ENCODE measurements at regions not wholly inside any gene's neighbourhood (a gene's known extent, or its start where the extent isn't known, plus 50 kb on each side); places are given as distances from the start of the nearest gene placed in this dataset.

DNA sequence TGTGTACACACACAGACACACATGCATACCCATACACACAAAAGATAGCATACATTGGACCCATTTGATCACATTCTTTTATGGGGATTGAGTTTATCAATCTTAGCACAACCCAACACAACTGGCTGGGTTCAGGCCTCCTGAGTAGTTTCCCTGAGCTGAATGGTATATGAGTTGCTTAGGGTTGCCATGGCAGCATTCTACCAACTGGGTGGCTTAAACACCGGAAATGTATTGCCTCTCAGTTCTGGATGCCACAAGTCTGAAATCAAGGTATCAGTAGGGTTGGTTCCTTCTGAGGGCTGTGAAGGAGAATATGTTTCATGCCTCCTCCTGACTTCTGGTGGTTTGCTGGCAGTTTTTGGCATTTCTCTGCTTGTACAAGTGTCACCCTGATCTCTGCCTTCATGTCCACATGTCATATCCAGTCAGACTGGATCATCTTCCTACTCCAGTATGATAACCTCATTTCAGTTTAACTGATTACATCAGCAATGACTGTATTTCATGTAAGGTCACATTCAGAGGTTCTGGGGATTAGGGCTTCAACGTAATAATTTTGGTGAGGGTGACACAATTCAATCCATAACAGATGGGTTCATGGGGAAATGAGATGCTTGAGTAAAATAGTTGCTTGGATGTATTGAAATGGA, 212.7 kb downstream of the KCNE4 start:
- no peaks in the 10 kb centered on the region for H3K27me3 ChIP-seq (ENCODE audit: insufficient read depth, low read length)
- Mint-ChIP-seq H3K9me3 (ENCODE audit: unreplicated experiment) (peaks cover 6% of the 10 kb centered on the region), H3K4me3 (ENCODE audit: unreplicated experiment) (no peak overlapping the region), H3K27ac (ENCODE audit: unreplicated experiment) (peak overlapping the region; percentile 1), H3K36me3 (ENCODE audit: low read depth, unreplicated experiment) (no peaks in the 10 kb centered on the region), H3K27me3 (ENCODE audit: low read depth, unreplicated experiment) (no peaks in the 10 kb centered on the region), H3K4me1 (ENCODE audit: low read depth, unreplicated experiment) (peaks cover 19% of the 10 kb centered on the region)
- no peak overlapping the region for H3K9ac ChIP-seq (ENCODE audit: low read length)
- no peaks in the 10 kb centered on the region for H3K36me3 ChIP-seq (ENCODE audit: insufficient read depth, low read length)
- H3K4me1 ChIP-seq (ENCODE audit: insufficient read depth, low read length): no peaks in the 10 kb centered on the region
- DNase-seq (ENCODE audit: low read depth) (no peak), FAIRE-seq (no peak)
- no peaks in the 10 kb centered on the region for H4K20me1 ChIP-seq (ENCODE audit: insufficient read depth, low read length)
- H3K27ac ChIP-seq (ENCODE audit: low read depth, low read length): no peak overlapping the region
- H2AFZ ChIP-seq (ENCODE audit: low read depth, low read length): no peak overlapping the region
- no peak overlapping the region for H3K4me3 ChIP-seq (ENCODE audit: insufficient read depth, low read depth, low read length)
- no peak overlapping the region for H3K4me2 ChIP-seq (ENCODE audit: low read length)
- no peak for TF ChIP-seq EZH2 (IDR thresholded peaks at IDR 0.05; ENCODE audit: insufficient read depth, low read length)
- TF ChIP-seq, protein P1, sequence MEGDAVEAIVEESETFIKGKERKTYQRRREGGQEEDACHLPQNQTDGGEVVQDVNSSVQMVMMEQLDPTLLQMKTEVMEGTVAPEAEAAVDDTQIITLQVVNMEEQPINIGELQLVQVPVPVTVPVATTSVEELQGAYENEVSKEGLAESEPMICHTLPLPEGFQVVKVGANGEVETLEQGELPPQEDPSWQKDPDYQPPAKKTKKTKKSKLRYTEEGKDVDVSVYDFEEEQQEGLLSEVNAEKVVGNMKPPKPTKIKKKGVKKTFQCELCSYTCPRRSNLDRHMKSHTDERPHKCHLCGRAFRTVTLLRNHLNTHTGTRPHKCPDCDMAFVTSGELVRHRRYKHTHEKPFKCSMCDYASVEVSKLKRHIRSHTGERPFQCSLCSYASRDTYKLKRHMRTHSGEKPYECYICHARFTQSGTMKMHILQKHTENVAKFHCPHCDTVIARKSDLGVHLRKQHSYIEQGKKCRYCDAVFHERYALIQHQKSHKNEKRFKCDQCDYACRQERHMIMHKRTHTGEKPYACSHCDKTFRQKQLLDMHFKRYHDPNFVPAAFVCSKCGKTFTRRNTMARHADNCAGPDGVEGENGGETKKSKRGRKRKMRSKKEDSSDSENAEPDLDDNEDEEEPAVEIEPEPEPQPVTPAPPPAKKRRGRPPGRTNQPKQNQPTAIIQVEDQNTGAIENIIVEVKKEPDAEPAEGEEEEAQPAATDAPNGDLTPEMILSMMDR (IDR thresholded peaks at IDR 0.05; ENCODE audit: insufficient read depth, low read depth, low read length): no peak
- H3K9me3 ChIP-seq (ENCODE audit: insufficient read depth, low read depth, low read length): no peaks in the 10 kb centered on the region
- no peaks in the 10 kb centered on the region for H3K79me2 ChIP-seq (ENCODE audit: insufficient read depth, low read length)

DNA sequence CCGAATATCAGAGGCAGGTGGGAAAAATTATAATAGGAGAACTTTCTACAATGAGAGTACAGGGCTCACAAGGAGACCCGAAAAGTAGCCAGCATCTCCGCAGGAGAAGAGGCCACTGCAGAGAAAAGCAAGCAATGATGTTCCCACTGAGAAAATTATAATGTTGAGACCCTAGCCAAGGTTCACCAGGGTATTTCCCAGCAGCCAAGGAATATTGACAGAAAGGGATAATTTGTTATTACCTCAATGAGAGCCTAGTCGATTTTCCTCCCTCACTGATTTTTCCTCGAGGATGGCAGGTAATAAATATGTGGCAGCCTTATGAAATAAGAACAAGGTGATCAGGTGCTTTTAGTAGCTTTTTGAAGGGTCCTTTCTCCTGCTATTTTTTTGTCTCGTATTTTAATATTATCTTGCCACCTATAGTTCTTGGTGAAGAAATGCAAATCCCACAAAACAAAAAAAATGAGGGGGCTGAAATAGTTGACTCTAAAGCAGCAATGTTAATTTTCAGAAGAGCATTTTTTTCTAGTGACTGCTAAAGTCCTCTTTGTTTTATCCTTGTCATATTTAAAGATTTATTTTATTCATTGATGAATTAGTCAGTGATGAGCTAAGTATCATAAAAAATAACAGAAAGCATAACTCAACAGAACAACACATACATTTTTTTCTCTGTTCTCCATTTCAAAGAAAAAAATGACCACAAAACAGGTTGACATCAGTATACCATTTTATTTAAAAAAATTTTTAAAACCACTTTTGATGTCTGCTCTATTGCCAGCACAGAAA, 215.4 kb downstream of the KCNE4 start:
- Histone ChIP-seq H3K9me3 (ENCODE audit: insufficient read depth, low read depth, low read length) (no peaks in the 10 kb centered on the region), H3K79me2 (ENCODE audit: insufficient read depth, low read length) (no peaks in the 10 kb centered on the region), H3K36me3 (ENCODE audit: insufficient read depth, low read length) (no peaks in the 10 kb centered on the region), H3K27ac (ENCODE audit: low read depth, low read length) (no peak overlapping the region), H3K9ac (ENCODE audit: low read length) (no peak overlapping the region), H3K4me1 (ENCODE audit: insufficient read depth, low read length) (no peaks in the 10 kb centered on the region), H2AFZ (ENCODE audit: low read depth, low read length) (no peak overlapping the region), H3K4me3 (ENCODE audit: insufficient read depth, low read depth, low read length) (no peak overlapping the region), H4K20me1 (ENCODE audit: insufficient read depth, low read length) (no peaks in the 10 kb centered on the region), H3K4me2 (ENCODE audit: low read length) (no peak overlapping the region), H3K27me3 (ENCODE audit: insufficient read depth, low read length) (no peaks in the 10 kb centered on the region)
- peaks cover 13% of the 10 kb centered on the region for H3K4me1 Mint-ChIP-seq (ENCODE audit: low read depth, unreplicated experiment)
- no peaks in the 10 kb centered on the region for H3K27me3 Mint-ChIP-seq (ENCODE audit: low read depth, unreplicated experiment)
- TF ChIP-seq, protein P1 (IDR thresholded peaks at IDR 0.05; ENCODE audit: insufficient read depth, low read depth, low read length): no peak
- no peak for TF ChIP-seq EZH2 (IDR thresholded peaks at IDR 0.05; ENCODE audit: insufficient read depth, low read length)
- FAIRE-seq (no peak), DNase-seq (ENCODE audit: low read depth) (no peak)
- H3K36me3 Mint-ChIP-seq (ENCODE audit: low read depth, unreplicated experiment): no peaks in the 10 kb centered on the region
- H3K4me3 Mint-ChIP-seq (ENCODE audit: unreplicated experiment): no peak overlapping the region
- H3K9me3 Mint-ChIP-seq (ENCODE audit: unreplicated experiment): no peaks in the 10 kb centered on the region
- H3K27ac Mint-ChIP-seq (ENCODE audit: unreplicated experiment): no peak overlapping the region

DNA sequence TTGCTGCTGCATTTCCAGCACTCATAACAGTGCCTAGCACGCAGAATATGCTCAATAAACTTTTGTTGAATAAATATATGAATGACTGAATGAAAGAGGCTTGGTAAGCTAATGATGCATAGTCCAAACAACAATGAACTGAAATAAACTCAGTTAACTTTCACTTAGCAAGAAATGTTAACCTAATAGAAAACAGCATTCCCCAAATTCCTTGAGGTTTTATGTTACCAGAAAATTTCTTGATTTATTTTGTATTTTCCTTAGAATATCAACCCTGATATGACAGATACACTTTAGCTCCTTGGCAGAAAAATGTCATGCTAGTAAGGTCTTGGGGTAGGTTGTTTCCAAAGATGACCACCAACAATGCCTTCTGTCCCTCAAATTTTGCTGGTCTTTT, 217.4 kb downstream of the KCNE4 start:
- H3K4me3 ChIP-seq (ENCODE audit: insufficient read depth, low read depth, low read length): no peak overlapping the region
- no peaks in the 10 kb centered on the region for H3K9me3 ChIP-seq (ENCODE audit: insufficient read depth, low read depth, low read length)
- no peak for FAIRE-seq
- H3K4me3 Mint-ChIP-seq (ENCODE audit: unreplicated experiment): no peak overlapping the region
- no peaks in the 10 kb centered on the region for H3K36me3 ChIP-seq (ENCODE audit: insufficient read depth, low read length)
- H3K9ac ChIP-seq (ENCODE audit: low read length): no peak overlapping the region
- H3K36me3 Mint-ChIP-seq (ENCODE audit: low read depth, unreplicated experiment): no peaks in the 10 kb centered on the region
- no peak overlapping the region for H3K4me2 ChIP-seq (ENCODE audit: low read length)
- H3K27me3 Mint-ChIP-seq (ENCODE audit: low read depth, unreplicated experiment): no peaks in the 10 kb centered on the region
- no peak overlapping the region for H2AFZ ChIP-seq (ENCODE audit: low read depth, low read length)
- TF ChIP-seq EZH2 (IDR thresholded peaks at IDR 0.05; ENCODE audit: insufficient read depth, low read length): no peak
- TF ChIP-seq, protein P1 (IDR thresholded peaks at IDR 0.05; ENCODE audit: insufficient read depth, low read depth, low read length): no peak
- H3K79me2 ChIP-seq (ENCODE audit: insufficient read depth, low read length): no peaks in the 10 kb centered on the region
- no peak overlapping the region for H3K27ac Mint-ChIP-seq (ENCODE audit: unreplicated experiment)
- peak; percentile 16 for DNase-seq (ENCODE audit: low read depth)
- no peaks in the 10 kb centered on the region for H4K20me1 ChIP-seq (ENCODE audit: insufficient read depth, low read length)
- no peak overlapping the region for H3K27ac ChIP-seq (ENCODE audit: low read depth, low read length)
- no peaks in the 10 kb centered on the region for H3K27me3 ChIP-seq (ENCODE audit: insufficient read depth, low read length)
- H3K4me1 ChIP-seq (ENCODE audit: insufficient read depth, low read length): no peaks in the 10 kb centered on the region
- H3K9me3 Mint-ChIP-seq (ENCODE audit: unreplicated experiment): no peaks in the 10 kb centered on the region
- H3K4me1 Mint-ChIP-seq (ENCODE audit: low read depth, unreplicated experiment): peaks cover 4% of the 10 kb centered on the region
